Midbrain (tissue), 1 donor: ENCODE measurements at regions not wholly inside any gene's neighbourhood (a gene's known extent, or its start where the extent isn't known, plus 50 kb on each side); places are given as distances from the start of the nearest gene placed in this dataset.

Experiments
- DNase-seq: peaks from one replicate; lab custom pipeline; 2025; lab: John Stamatoyannopoulos, UW

- DNase-seq: no peak
Measured at GRCh38 chrX:14173873-14174272, 144.2 kb upstream of the GEMIN8 start.

- no peak for DNase-seq
Measured at GRCh38 chrX:14164828-14165227, 135.1 kb upstream of the GEMIN8 start.

DNA sequence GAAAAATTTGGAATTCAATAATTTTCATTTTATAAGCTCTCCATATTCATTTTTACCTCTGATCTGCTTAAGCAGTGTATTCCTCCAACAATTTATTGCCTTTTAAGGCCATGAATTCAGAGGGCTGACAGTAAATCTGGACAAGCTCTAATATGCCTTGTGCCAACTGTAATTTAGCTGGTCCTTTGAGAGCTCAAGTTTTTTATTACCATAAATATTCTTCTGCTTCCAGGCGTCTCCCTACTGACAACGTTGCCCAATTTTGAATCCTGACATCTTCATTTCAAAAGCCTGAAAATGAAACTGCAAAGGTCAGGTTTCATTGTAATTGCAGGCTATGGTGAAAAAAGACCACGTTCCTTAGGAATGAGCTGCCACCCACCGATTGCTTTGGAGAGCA is 95.8 kb upstream of the GEMIN8 start:
- DNase-seq: no peak

- no peak for DNase-seq
Measured at GRCh38 chrX:14124562-14124961, 94.9 kb upstream of the GEMIN8 start.

DNA sequence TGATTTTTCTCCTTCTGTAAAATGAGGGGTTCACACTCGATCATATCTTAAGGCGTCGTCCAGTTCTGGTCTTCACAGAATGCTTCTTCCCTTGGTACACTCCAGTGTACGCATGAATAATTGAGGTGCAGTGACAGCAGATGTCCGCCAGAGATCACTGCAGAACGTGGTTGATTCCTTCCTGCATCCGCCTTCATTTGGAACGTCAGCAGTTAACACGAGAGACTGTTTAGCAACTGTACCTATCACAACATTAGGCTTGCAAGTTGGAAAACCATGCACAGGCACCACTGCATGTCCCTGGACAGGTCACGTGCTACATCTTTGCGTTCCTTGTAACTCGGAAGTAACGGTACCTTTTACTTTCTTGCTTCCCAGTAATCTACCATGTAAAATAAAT is 66.0 kb upstream of the GEMIN8 start:
- no peak for DNase-seq

DNA sequence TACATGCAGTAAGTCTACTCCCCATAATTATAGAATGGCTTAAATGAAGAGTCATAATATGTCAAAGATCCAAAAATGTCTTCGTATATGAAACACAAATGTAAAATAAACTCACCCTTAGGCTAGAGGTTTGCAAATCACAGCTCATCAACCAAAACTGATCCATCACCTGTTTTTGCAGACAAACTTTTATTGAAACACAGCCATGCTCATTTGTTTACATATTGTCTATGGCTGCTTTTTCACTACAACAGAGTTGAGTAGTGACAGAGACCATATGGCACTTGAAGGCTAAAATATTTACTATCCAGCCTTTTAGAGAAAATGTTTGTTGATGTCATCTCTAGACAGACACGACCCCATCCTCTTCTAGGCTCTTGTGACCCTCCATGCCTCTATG is 64.5 kb upstream of the GEMIN8 start:
- DNase-seq: no peak

DNA sequence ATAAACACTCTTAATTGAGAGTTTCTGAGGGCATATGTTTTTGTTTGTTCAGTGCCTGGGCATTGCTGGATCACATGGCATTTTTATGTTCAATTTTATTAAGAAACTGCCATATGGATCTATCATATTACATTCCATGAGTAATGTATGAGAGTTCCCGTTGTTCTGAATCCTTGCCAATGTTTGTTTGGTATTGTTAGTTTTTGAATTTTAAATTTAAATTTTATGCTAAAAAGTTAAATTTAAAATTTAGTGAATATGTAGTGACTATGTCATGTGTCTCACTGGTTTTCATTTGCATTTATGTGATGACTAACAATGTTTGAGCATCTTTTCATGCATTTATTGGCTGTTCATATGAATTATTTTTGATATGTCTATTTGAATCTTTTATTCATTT is 54.8 kb upstream of the GEMIN8 start:
- no peak for DNase-seq

DNA sequence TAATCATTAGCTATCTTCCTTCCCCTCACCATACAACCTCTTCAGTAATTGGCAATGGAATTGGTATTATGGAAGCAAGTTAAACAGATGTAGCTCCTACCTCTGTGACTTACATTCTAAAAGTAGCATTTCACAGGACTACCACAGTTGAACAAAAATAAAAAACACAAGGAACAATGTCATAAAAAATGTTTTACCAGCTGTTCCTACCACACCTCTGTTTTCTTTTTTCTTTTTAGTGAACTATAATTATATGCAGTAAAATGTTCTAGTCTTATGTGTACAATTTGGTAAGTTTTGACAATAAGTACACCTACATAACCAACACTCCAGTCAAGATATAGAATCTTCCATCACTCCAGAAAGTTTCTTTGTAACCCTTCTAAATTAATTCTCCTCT is 54.1 kb upstream of the GEMIN8 start:
- no peak for DNase-seq

- no peak for DNase-seq
Measured at GRCh38 chrX:14079891-14080430, 50.3 kb upstream of the GEMIN8 start.
